ENCODE measurements at regions not wholly inside any gene's neighbourhood (a gene's known extent, or its start where the extent isn't known, plus 50 kb on each side); places are given as distances from the start of the nearest gene placed in this dataset.

- no peaks in the 10 kb centered on the region for H3K36me3 ChIP-seq (ENCODE audit: control insufficient read depth, insufficient read depth, low read length)
- no peak overlapping the region for H3K27ac ChIP-seq (ENCODE audit: low read depth, low read length)
- H3K9me3 ChIP-seq (ENCODE audit: control insufficient read depth, insufficient read depth, low read depth, low read length): peaks cover 5% of the 10 kb centered on the region; the same call in 1 of the 2 replicates
- no peaks in the 10 kb centered on the region for H3K27me3 ChIP-seq (ENCODE audit: control insufficient read depth, insufficient read depth, low read length)
- no peak overlapping the region for H3K9ac ChIP-seq (ENCODE audit: low read length)
- H3K4me1 ChIP-seq (ENCODE audit: control insufficient read depth, insufficient read depth, low read length): peaks cover 6% of the 10 kb centered on the region; the same call in 1 of the 2 replicates
- no peak overlapping the region for H3K4me3 ChIP-seq (ENCODE audit: low read depth, low read length)
Observed at GRCh38 chr3:177525414-177525813, 328.1 kb upstream of the TBL1XR1 start.

GRCh38 chr3:177525987-177526712, 328.9 kb upstream of the TBL1XR1 start:
- Histone ChIP-seq H3K4me3 (ENCODE audit: low read depth, low read length) (no peak overlapping the region), H3K36me3 (ENCODE audit: control insufficient read depth, insufficient read depth, low read length) (no peaks in the 10 kb centered on the region), H3K27ac (ENCODE audit: low read depth, low read length) (no peak overlapping the region), H3K27me3 (ENCODE audit: control insufficient read depth, insufficient read depth, low read length) (no peaks in the 10 kb centered on the region), H3K9me3 (ENCODE audit: control insufficient read depth, insufficient read depth, low read depth, low read length) (peaks cover 5% of the 10 kb centered on the region; the same call in 1 of the 2 replicates), H3K4me1 (ENCODE audit: control insufficient read depth, insufficient read depth, low read length) (peaks cover 4% of the 10 kb centered on the region; the same call in 1 of the 2 replicates), H3K9ac (ENCODE audit: low read length) (no peak overlapping the region)

- Histone ChIP-seq H3K4me3 (ENCODE audit: low read depth, low read length) (no peak overlapping the region), H3K27ac (ENCODE audit: low read depth, low read length) (no peak overlapping the region), H3K9me3 (ENCODE audit: control insufficient read depth, insufficient read depth, low read depth, low read length) (peaks cover 5% of the 10 kb centered on the region; the same call in 1 of the 2 replicates), H3K4me1 (ENCODE audit: control insufficient read depth, insufficient read depth, low read length) (no peaks in the 10 kb centered on the region), H3K9ac (ENCODE audit: low read length) (no peak overlapping the region), H3K27me3 (ENCODE audit: control insufficient read depth, insufficient read depth, low read length) (no peaks in the 10 kb centered on the region), H3K36me3 (ENCODE audit: control insufficient read depth, insufficient read depth, low read length) (no peaks in the 10 kb centered on the region)
Observed at GRCh38 chr3:177527182-177527581, 329.9 kb upstream of the TBL1XR1 start.

- Histone ChIP-seq H3K27ac (ENCODE audit: low read depth, low read length) (no peak overlapping the region), H3K27me3 (ENCODE audit: control insufficient read depth, insufficient read depth, low read length) (no peaks in the 10 kb centered on the region), H3K4me1 (ENCODE audit: control insufficient read depth, insufficient read depth, low read length) (no peaks in the 10 kb centered on the region), H3K4me3 (ENCODE audit: low read depth, low read length) (no peak overlapping the region), H3K9ac (ENCODE audit: low read length) (no peak overlapping the region), H3K36me3 (ENCODE audit: control insufficient read depth, insufficient read depth, low read length) (no peaks in the 10 kb centered on the region), H3K9me3 (ENCODE audit: control insufficient read depth, insufficient read depth, low read depth, low read length) (peaks cover 5% of the 10 kb centered on the region; the same call in 1 of the 2 replicates)
Observed at GRCh38 chr3:177528306-177529070, 331.2 kb upstream of the TBL1XR1 start.

GRCh38 chr3:177529071-177529550, 331.8 kb upstream of the TBL1XR1 start:
- Histone ChIP-seq H3K9ac (ENCODE audit: low read length) (no peak overlapping the region), H3K9me3 (ENCODE audit: control insufficient read depth, insufficient read depth, low read depth, low read length) (peaks cover 5% of the 10 kb centered on the region; the same call in 1 of the 2 replicates), H3K4me3 (ENCODE audit: low read depth, low read length) (no peak overlapping the region), H3K4me1 (ENCODE audit: control insufficient read depth, insufficient read depth, low read length) (no peaks in the 10 kb centered on the region), H3K36me3 (ENCODE audit: control insufficient read depth, insufficient read depth, low read length) (no peaks in the 10 kb centered on the region), H3K27me3 (ENCODE audit: control insufficient read depth, insufficient read depth, low read length) (no peaks in the 10 kb centered on the region), H3K27ac (ENCODE audit: low read depth, low read length) (no peak overlapping the region)

- H3K36me3 ChIP-seq (ENCODE audit: control insufficient read depth, insufficient read depth, low read length): no peaks in the 10 kb centered on the region
- peaks cover 3% of the 10 kb centered on the region; the same call in 1 of the 2 replicates for H3K9me3 ChIP-seq (ENCODE audit: control insufficient read depth, insufficient read depth, low read depth, low read length)
- no peaks in the 10 kb centered on the region for H3K4me1 ChIP-seq (ENCODE audit: control insufficient read depth, insufficient read depth, low read length)
- no peak overlapping the region for H3K9ac ChIP-seq (ENCODE audit: low read length)
- no peak overlapping the region for H3K27ac ChIP-seq (ENCODE audit: low read depth, low read length)
- H3K27me3 ChIP-seq (ENCODE audit: control insufficient read depth, insufficient read depth, low read length): no peaks in the 10 kb centered on the region
- H3K4me3 ChIP-seq (ENCODE audit: low read depth, low read length): no peak overlapping the region
Observed at GRCh38 chr3:177529716-177530335, 332.5 kb upstream of the TBL1XR1 start.

DNA sequence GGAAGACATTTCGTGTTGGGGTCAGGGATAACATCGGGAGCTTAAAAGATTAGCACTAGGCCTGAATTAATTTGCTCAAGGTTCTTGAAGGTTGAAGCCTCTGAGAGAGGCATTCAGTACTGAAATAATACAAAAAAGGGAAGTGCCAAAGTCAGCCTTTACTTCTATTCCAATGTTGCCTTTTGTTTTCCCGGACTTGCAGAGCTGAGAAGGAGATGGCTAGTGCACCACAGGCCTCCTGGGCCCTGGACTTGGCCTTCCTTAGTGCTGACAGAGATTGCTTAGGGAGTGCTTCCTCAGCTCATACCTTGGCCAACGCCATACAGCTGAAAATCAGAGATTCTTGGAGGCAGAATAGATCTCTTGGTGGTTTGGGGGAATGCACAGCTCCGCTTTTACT, 333.6 kb upstream of the TBL1XR1 start:
- H3K9me3 ChIP-seq (ENCODE audit: control insufficient read depth, insufficient read depth, low read depth, low read length): no peaks in the 10 kb centered on the region
- no peaks in the 10 kb centered on the region for H3K27me3 ChIP-seq (ENCODE audit: control insufficient read depth, insufficient read depth, low read length)
- no peak overlapping the region for H3K4me3 ChIP-seq (ENCODE audit: low read depth, low read length)
- H3K4me1 ChIP-seq (ENCODE audit: control insufficient read depth, insufficient read depth, low read length): no peaks in the 10 kb centered on the region
- H3K27ac ChIP-seq (ENCODE audit: low read depth, low read length): no peak overlapping the region
- no peaks in the 10 kb centered on the region for H3K36me3 ChIP-seq (ENCODE audit: control insufficient read depth, insufficient read depth, low read length)
- no peak overlapping the region for H3K9ac ChIP-seq (ENCODE audit: low read length)

- no peaks in the 10 kb centered on the region for H3K36me3 ChIP-seq (ENCODE audit: control insufficient read depth, insufficient read depth, low read length)
- peaks cover 26% of the 10 kb centered on the region for H3K4me1 ChIP-seq (ENCODE audit: control insufficient read depth, insufficient read depth, low read length)
- no peak overlapping the region for H3K4me3 ChIP-seq (ENCODE audit: low read depth, low read length)
- no peak overlapping the region for H3K27ac ChIP-seq (ENCODE audit: low read depth, low read length)
- H3K27me3 ChIP-seq (ENCODE audit: control insufficient read depth, insufficient read depth, low read length): no peaks in the 10 kb centered on the region
- H3K9me3 ChIP-seq (ENCODE audit: control insufficient read depth, insufficient read depth, low read depth, low read length): no peaks in the 10 kb centered on the region
- H3K9ac ChIP-seq (ENCODE audit: low read length): no peak overlapping the region
Observed at GRCh38 chr3:177536873-177537272, 339.6 kb upstream of the TBL1XR1 start.

- H3K4me3 ChIP-seq (ENCODE audit: low read depth, low read length): no peak overlapping the region
- peaks cover 27% of the 10 kb centered on the region for H3K4me1 ChIP-seq (ENCODE audit: control insufficient read depth, insufficient read depth, low read length)
- H3K27me3 ChIP-seq (ENCODE audit: control insufficient read depth, insufficient read depth, low read length): no peaks in the 10 kb centered on the region
- H3K36me3 ChIP-seq (ENCODE audit: control insufficient read depth, insufficient read depth, low read length): no peaks in the 10 kb centered on the region
- H3K9me3 ChIP-seq (ENCODE audit: control insufficient read depth, insufficient read depth, low read depth, low read length): no peaks in the 10 kb centered on the region
- H3K9ac ChIP-seq (ENCODE audit: low read length): no peak overlapping the region
- H3K27ac ChIP-seq (ENCODE audit: low read depth, low read length): no peak overlapping the region
Observed at GRCh38 chr3:177537612-177538011, 340.3 kb upstream of the TBL1XR1 start.

DNA sequence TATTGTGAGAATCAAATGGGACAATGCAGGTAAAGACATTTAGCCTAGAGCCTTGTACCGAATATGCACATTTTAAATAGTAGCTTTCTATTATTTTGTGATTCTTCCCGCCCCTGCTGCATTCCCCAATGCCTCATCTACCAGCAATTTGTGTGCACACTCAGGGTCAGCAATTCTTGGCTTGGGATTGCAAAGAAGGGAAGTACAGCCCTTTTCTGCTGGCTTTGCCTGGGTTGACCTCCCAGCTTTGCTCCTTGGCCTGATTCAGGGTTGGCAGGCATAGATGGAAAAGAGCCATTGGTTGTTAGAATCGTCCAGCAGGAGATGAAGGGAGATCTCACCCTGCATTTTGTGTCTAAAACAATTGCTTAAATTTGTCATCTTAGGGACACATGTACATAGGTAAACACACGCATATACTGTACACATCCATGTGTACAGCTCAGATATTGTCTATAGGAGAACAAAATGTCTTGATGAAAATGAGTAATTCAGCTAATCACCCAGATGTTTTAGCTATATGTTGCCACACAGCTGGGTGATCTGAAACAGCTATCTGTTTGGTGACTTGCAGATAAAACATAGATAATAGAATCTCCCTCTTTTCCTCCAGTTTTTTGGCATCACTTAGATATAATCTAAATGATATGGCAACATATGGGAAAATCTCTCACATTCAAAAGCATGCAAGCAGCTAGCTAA, 340.9 kb upstream of the TBL1XR1 start:
- Histone ChIP-seq H3K36me3 (ENCODE audit: control insufficient read depth, insufficient read depth, low read length) (no peaks in the 10 kb centered on the region), H3K27me3 (ENCODE audit: control insufficient read depth, insufficient read depth, low read length) (no peaks in the 10 kb centered on the region), H3K27ac (ENCODE audit: low read depth, low read length) (no peak overlapping the region), H3K4me1 (ENCODE audit: control insufficient read depth, insufficient read depth, low read length) (peaks cover 27% of the 10 kb centered on the region), H3K9me3 (ENCODE audit: control insufficient read depth, insufficient read depth, low read depth, low read length) (no peaks in the 10 kb centered on the region), H3K4me3 (ENCODE audit: low read depth, low read length) (no peak overlapping the region), H3K9ac (ENCODE audit: low read length) (no peak overlapping the region)

Data from HUES6 (cell line).